Fibroblast of lung (primary cell): ENCODE measurements at regions not wholly inside any gene's neighbourhood (a gene's known extent, or its start where the extent isn't known, plus 50 kb on each side); places are given as distances from the start of the nearest gene placed in this dataset.

Source experiments
- DNase-seq, 2 donors: peaks; one replicate each; pipeline versions ENCODE4 v3.0.0 to v3.0.0-alpha.2; 2010; ENCODE audit warnings: low read depth in 2 of 2
- H2AFZ ChIP-seq: 2 replicates; pipeline ENCODE4 v1.5.1; 2012; ENCODE audit warnings: low read length, control low read depth, inconsistent platforms
- H3K27ac ChIP-seq: 2 replicates; pipeline ENCODE4 v1.5.1; 2011; ENCODE audit warnings: low read length, control low read depth; ENCODE audit not compliant: insufficient read depth
- H3K27me3 ChIP-seq: 2 replicates; pipeline ENCODE4 v1.5.1; 2011; ENCODE audit warnings: mild to moderate bottlenecking, low read length; ENCODE audit not compliant: control insufficient read depth, insufficient read depth
- H3K36me3 ChIP-seq: 2 replicates; pipeline ENCODE4 v1.5.1; 2011; ENCODE audit warnings: low read length; ENCODE audit not compliant: control insufficient read depth, insufficient read depth
- H3K4me1 ChIP-seq: 2 replicates; pipeline ENCODE4 v1.5.1; 2011; ENCODE audit warnings: low read length; ENCODE audit not compliant: control insufficient read depth, insufficient read depth; ENCODE audit errors: extremely low read depth
- H3K4me2 ChIP-seq: 2 replicates; pipeline ENCODE4 v1.5.1; 2011; ENCODE audit warnings: low read length, control low read depth; ENCODE audit not compliant: insufficient read depth; ENCODE audit errors: extremely low read depth
- H3K4me3 ChIP-seq, 4 experiments: fragments of 200-600 bp in 1 of 4; sonication (generic) in 1 of 4; replicated peaks in 1 of 4; 2 replicates each; pipeline ENCODE4 v1.5.1; 2011 to 2016; ENCODE audit warnings: low read length in 4 of 4, low read depth in 3 of 4, mild to moderate bottlenecking in 3 of 4, control low read depth in 2 of 4, inconsistent platforms in 1 of 4, mixed read lengths in 1 of 4; ENCODE audit not compliant: insufficient read depth in 1 of 4; ENCODE audit errors: control extremely low read depth in 1 of 4
- H3K79me2 ChIP-seq: 2 replicates; pipeline ENCODE4 v1.5.1; 2012; ENCODE audit warnings: mild to moderate bottlenecking, low read length, inconsistent platforms; ENCODE audit not compliant: control insufficient read depth, insufficient read depth
- H3K9ac ChIP-seq: 2 replicates; pipeline ENCODE4 v1.5.1; 2011; ENCODE audit warnings: mild to moderate bottlenecking, low read length, control low read depth; ENCODE audit not compliant: insufficient read depth
- H3K9me3 ChIP-seq: 2 replicates; pipeline ENCODE4 v1.5.1; 2012; ENCODE audit warnings: low read depth, low read length; ENCODE audit not compliant: control insufficient read depth, insufficient read depth
- H4K20me1 ChIP-seq: 2 replicates; pipeline ENCODE4 v1.5.1; 2011; ENCODE audit warnings: low read length; ENCODE audit not compliant: control insufficient read depth, insufficient read depth; ENCODE audit errors: extremely low read depth
- CTCF ChIP-seq, 2 donors: IDR thresholded peaks in 1 of 2; conservative IDR thresholded peaks in 1 of 2; 1 replicate in 1 of 2; 2 replicates in 1 of 2; pipeline ENCODE4 v1.5.1; 2011 to 2012; ENCODE audit warnings: low read length in 2 of 2, control low read depth in 1 of 2, inconsistent platforms in 1 of 2, low read depth in 1 of 2, mild to moderate bottlenecking in 1 of 2
- EZH2 ChIP-seq: IDR thresholded peaks from 2 replicates; pipeline ENCODE4 v1.5.1; 2012; ENCODE audit warnings: low read length, control low read depth, mild to moderate bottlenecking; ENCODE audit errors: missing control alignments

GRCh38 chr7:91569728-91570457 lies 305.7 kb downstream of the FZD1 start:
- Histone ChIP-seq H3K27ac (no peak overlapping the region), H3K9ac (no peak overlapping the region), H3K4me1 (no peaks in the 10 kb centered on the region), H3K27me3 (no peaks in the 10 kb centered on the region), H4K20me1 (no peaks in the 10 kb centered on the region), H3K4me2 (no peak overlapping the region), H3K36me3 (no peaks in the 10 kb centered on the region), H3K9me3 (no peaks in the 10 kb centered on the region), H2AFZ (no peak overlapping the region), H3K4me3 (no peak overlapping the region), H3K79me2 (no peaks in the 10 kb centered on the region)
- TF ChIP-seq CTCF (conservative IDR thresholded peaks at IDR 0.05 in 1 of 2, IDR thresholded peaks at IDR 0.05 in 1 of 2; ENCODE audit: low read depth in 1 of 2, low read length in 2 of 2), result no peak
- TF ChIP-seq EZH2, result no peak
- peak; percentile 33 to 65 for DNase-seq

- Histone ChIP-seq H3K4me2 (no peak overlapping the region), H3K4me1 (no peaks in the 10 kb centered on the region), H3K27me3 (no peaks in the 10 kb centered on the region), H3K36me3 (no peaks in the 10 kb centered on the region), H3K9me3 (no peaks in the 10 kb centered on the region), H3K9ac (no peak overlapping the region), H3K79me2 (no peaks in the 10 kb centered on the region), H3K27ac (no peak overlapping the region), H3K4me3 (no peak overlapping the region), H4K20me1 (no peaks in the 10 kb centered on the region), H2AFZ (no peak overlapping the region)
- no peak for DNase-seq
- no peak for TF ChIP-seq EZH2
- no peak for TF ChIP-seq CTCF (conservative IDR thresholded peaks at IDR 0.05 in 1 of 2, IDR thresholded peaks at IDR 0.05 in 1 of 2; ENCODE audit: low read depth in 1 of 2, low read length in 2 of 2)
Measured at GRCh38 chr7:91570560-91570959, 306.3 kb downstream of the FZD1 start.

DNA sequence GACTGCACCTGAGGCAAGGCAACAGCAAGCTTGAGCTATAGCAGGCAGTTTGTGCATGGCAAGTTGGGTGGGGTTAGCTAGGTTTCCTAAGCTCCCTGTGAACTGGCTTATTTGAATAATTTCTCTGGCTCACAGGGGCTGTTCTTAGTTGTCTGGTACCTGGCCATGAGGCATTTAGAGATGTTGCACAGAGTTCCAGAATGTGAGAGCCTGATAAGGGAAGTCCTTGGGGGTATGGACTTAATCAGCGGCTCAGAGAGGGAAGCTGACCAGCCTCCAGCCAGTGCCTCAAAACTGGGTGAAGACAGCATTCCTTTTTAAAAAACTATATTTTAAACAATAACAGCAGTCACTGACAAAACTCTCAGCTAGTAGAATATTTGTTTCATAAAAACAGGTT lies 307.4 kb downstream of the FZD1 start:
- no peak overlapping the region for H3K9ac ChIP-seq
- H2AFZ ChIP-seq, result no peak overlapping the region
- no peaks in the 10 kb centered on the region for H3K4me1 ChIP-seq
- H3K79me2 ChIP-seq, result no peaks in the 10 kb centered on the region
- H3K9me3 ChIP-seq, result no peaks in the 10 kb centered on the region
- TF ChIP-seq CTCF (conservative IDR thresholded peaks at IDR 0.05 in 1 of 2, IDR thresholded peaks at IDR 0.05 in 1 of 2; ENCODE audit: low read depth in 1 of 2, low read length in 2 of 2) (no peak), EZH2 (no peak)
- H3K27ac ChIP-seq, result no peak overlapping the region
- H3K27me3 ChIP-seq, result no peaks in the 10 kb centered on the region
- no peak overlapping the region for H3K4me3 ChIP-seq
- H3K4me2 ChIP-seq, result no peak overlapping the region
- H3K36me3 ChIP-seq, result no peaks in the 10 kb centered on the region
- no peaks in the 10 kb centered on the region for H4K20me1 ChIP-seq
- no peak for DNase-seq
